Panc1 (cell line): ENCODE measurements at regions not wholly inside any gene's neighbourhood (a gene's known extent, or its start where the extent isn't known, plus 50 kb on each side); places are given as distances from the start of the nearest gene placed in this dataset.

Source experiments
- ATAC-seq: fragments of 200-7000 bp; cut with Tn5 transposase; 2 replicates; pipeline ENCODE4 v1.9.1; 2020; ENCODE audit warnings: mild to moderate bottlenecking, moderate library complexity
- BruUV-seq: library from RNA; stranded (reverse); fragments of 400-500 nt; replicated peaks from 2 replicates; lab custom pipeline; 2021; lab: Mats Ljungman, UMichigan
- CTCF ChIA-PET: fragments of 300-600 bp; sonication (Branson Sonifier 250); formaldehyde crosslinking; loops from one replicate; lab custom pipeline; 2022; ENCODE audit warnings: antibody characterized with exemption; lab: Charles Lee
- POLR2A ChIA-PET: fragments of 300-600 bp; sonication (Branson Sonifier 250); formaldehyde crosslinking; loops from one replicate; lab custom pipeline; 2022; ENCODE audit warnings: antibody characterized with exemption; lab: Charles Lee
- DNase-seq: peaks from one replicate; pipeline ENCODE4 v3.0.0-alpha.2; 2010; ENCODE audit warnings: low read depth, low spot score
- H3K27ac ChIP-seq: 2 replicates; pipeline ENCODE4 v1.5.1; 2011; ENCODE audit warnings: mild to moderate bottlenecking, low read length, inconsistent platforms
- H3K27me3 ChIP-seq: fragments of 200-500 bp; sonication (Bioruptor generic); 2 replicates; pipeline ENCODE4 v1.6.0; 2014; ENCODE audit warnings: low read length, inconsistent platforms; ENCODE audit not compliant: control insufficient read depth, insufficient read depth
- H3K36me3 ChIP-seq: fragments of 200-500 bp; sonication (Bioruptor generic); 2 replicates; pipeline ENCODE4 v1.5.1; 2014; ENCODE audit warnings: inconsistent platforms, mild to moderate bottlenecking, low read length, moderate library complexity; ENCODE audit not compliant: control insufficient read depth, insufficient read depth
- H3K4me1 ChIP-seq: 2 replicates; pipeline ENCODE4 v1.5.1; 2011; ENCODE audit warnings: inconsistent platforms, mild to moderate bottlenecking, low read length, moderate library complexity; ENCODE audit not compliant: control insufficient read depth, insufficient read depth
- H3K4me3 ChIP-seq, 2 experiments: 2 replicates each; pipeline ENCODE4 v1.5.1; 2011 to 2012; ENCODE audit warnings: low read depth in 2 of 2, low read length in 2 of 2, mild to moderate bottlenecking in 2 of 2, inconsistent platforms in 1 of 2, moderate library complexity in 1 of 2
- H3K9me3 ChIP-seq: fragments of 200-500 bp; sonication (Bioruptor generic); 2 replicates; pipeline ENCODE4 v1.5.1; 2014; ENCODE audit warnings: low read depth, mild to moderate bottlenecking, inconsistent platforms, low read length, moderate library complexity; ENCODE audit not compliant: control insufficient read depth, insufficient read depth
- CTCF ChIP-seq: fragments of 450-650 bp; IDR thresholded peaks from 2 replicates; pipeline ENCODE4 v1.5.1; 2017; ENCODE audit warnings: mild to moderate bottlenecking
- POLR2AphosphoS5 ChIP-seq: IDR thresholded peaks from 2 replicates; pipeline ENCODE4 v1.6.1; 2012; ENCODE audit warnings: mild to moderate bottlenecking, low read depth, low read length, moderate library complexity
- SIN3A ChIP-seq: IDR thresholded peaks from 2 replicates; pipeline ENCODE4 v1.6.1; 2012; ENCODE audit warnings: low read depth, mild to moderate bottlenecking, low read length, moderate library complexity, borderline replicate concordance; ENCODE audit not compliant: insufficient read depth
- TCF7L2 ChIP-seq: IDR thresholded peaks from 2 replicates; pipeline ENCODE4 v1.6.1; 2011; ENCODE audit warnings: mild to moderate bottlenecking, low read depth, low read length, inconsistent platforms
- in situ Hi-C: cut with HindIII; loops from 2 replicates; pipeline ENCODE4 v1.10.0; 2016; ENCODE audit warnings: low sequenced_read_pairs, low pct_unique_long_range_greater_than_20kb
- intact Hi-C: fragments of 100-400 bp; cut with micrococcal nuclease; formaldehyde crosslinking; loops from one replicate; pipeline ENCODE4 v1.10.0; 2022; ENCODE audit not compliant: unreplicated experiment
- TF ChIP-seq, protein P1 (sequence below), 2 experiments: IDR thresholded peaks; 2 replicates each; pipeline ENCODE4 v1.6.1; 2011 to 2012; ENCODE audit warnings: low read depth in 2 of 2, control low read depth in 1 of 2, low read length in 1 of 2, mild to moderate bottlenecking in 1 of 2, moderate library complexity in 1 of 2; ENCODE audit not compliant: insufficient read depth in 1 of 2

DNA sequence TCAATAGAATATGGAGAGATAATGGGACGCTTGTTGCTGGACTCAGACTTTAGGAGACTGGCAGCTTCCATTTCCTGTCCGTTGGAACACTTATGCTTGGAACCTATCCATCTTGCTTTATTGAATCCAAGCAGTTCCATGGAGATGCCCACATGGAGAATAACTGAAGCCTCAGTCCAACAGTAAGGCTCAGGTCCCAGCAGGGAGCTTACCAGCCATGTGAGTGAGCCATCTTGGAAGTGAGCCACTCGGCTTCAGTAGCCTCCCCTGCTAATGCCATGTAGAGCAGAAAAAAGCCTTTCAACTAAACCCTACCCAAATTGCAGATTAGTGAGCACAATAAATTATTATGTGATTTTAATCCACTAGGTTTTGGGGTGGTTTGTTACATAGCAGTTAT is 538.8 kb upstream of the STXBP6 start:
- H3K4me1 ChIP-seq, result no peaks in the 10 kb centered on the region
- in situ Hi-C loops, result no loop called here

DNA sequence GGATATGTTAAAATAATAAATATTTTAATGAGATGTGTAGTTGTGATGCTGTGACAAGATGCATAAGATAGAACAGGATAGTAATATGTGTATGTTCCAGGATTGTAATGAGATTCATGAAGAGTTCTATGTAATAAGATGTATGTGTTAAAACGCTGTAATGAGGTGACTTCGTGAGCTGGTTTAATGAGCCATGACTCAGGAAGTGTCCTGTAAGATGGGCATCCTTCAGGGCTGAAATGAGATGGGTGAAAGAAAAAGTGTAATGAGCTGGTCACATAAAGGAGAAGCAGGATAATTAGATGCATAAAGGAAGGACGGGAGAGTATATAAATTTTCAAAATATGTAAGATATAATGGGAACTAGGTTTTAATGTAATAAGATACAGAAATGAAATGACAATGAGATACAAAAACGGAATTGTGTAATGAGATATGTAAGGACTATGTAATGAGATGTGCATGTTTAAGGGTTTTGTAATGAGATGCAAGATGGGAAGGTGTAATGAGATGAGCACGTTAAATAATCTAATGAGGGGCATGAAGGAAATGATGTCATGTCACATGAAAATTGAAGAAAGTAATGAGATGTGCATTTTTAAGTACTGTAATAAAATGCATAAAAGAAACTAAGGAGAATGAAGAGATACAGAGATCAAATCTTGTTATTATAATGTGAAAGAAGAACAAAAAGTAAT is 524.8 kb upstream of the STXBP6 start:
- H3K4me1 ChIP-seq, result no peaks in the 10 kb centered on the region
- H3K27ac ChIP-seq, result no peak overlapping the region
- no peaks in the 10 kb centered on the region for H3K27me3 ChIP-seq
- no peaks in the 10 kb centered on the region for H3K9me3 ChIP-seq
- ChIA-PET POLR2A (no interaction called here), CTCF (no interaction called here)
- ATAC-seq (no peak), DNase-seq (no peak)
- no peak overlapping the region for H3K4me3 ChIP-seq
- TF ChIP-seq POLR2AphosphoS5 (no peak), CTCF (no peak), TCF7L2 (no peak), SIN3A (no peak)
- TF ChIP-seq, protein P1, sequence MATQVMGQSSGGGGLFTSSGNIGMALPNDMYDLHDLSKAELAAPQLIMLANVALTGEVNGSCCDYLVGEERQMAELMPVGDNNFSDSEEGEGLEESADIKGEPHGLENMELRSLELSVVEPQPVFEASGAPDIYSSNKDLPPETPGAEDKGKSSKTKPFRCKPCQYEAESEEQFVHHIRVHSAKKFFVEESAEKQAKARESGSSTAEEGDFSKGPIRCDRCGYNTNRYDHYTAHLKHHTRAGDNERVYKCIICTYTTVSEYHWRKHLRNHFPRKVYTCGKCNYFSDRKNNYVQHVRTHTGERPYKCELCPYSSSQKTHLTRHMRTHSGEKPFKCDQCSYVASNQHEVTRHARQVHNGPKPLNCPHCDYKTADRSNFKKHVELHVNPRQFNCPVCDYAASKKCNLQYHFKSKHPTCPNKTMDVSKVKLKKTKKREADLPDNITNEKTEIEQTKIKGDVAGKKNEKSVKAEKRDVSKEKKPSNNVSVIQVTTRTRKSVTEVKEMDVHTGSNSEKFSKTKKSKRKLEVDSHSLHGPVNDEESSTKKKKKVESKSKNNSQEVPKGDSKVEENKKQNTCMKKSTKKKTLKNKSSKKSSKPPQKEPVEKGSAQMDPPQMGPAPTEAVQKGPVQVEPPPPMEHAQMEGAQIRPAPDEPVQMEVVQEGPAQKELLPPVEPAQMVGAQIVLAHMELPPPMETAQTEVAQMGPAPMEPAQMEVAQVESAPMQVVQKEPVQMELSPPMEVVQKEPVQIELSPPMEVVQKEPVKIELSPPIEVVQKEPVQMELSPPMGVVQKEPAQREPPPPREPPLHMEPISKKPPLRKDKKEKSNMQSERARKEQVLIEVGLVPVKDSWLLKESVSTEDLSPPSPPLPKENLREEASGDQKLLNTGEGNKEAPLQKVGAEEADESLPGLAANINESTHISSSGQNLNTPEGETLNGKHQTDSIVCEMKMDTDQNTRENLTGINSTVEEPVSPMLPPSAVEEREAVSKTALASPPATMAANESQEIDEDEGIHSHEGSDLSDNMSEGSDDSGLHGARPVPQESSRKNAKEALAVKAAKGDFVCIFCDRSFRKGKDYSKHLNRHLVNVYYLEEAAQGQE (IDR thresholded peaks at IDR 0.05; ENCODE audit: insufficient read depth in 1 of 2, low read depth in 2 of 2, low read length in 1 of 2), result no peak
- intact Hi-C loops, result no loop called here
- H3K36me3 ChIP-seq, result no peaks in the 10 kb centered on the region
- BruUV-seq, result no TSS peak
- in situ Hi-C loops, result no loop called here

More for the DNA sequence above, 538.8 kb upstream of the STXBP6 start:
- ChIA-PET CTCF (no interaction called here), POLR2A (no interaction called here)
- DNase-seq (no peak), ATAC-seq (no peak)
- Histone ChIP-seq H3K36me3 (no peaks in the 10 kb centered on the region), H3K27ac (no peak overlapping the region), H3K9me3 (no peaks in the 10 kb centered on the region), H3K4me3 (no peak overlapping the region), H3K27me3 (no peaks in the 10 kb centered on the region)
- intact Hi-C loops, result no loop called here
- BruUV-seq, result no TSS peak
- no peak for TF ChIP-seq CTCF
- TF ChIP-seq, protein P1 (IDR thresholded peaks at IDR 0.05; ENCODE audit: insufficient read depth in 1 of 2, low read depth in 2 of 2, low read length in 1 of 2), result no peak
- TF ChIP-seq POLR2AphosphoS5, result no peak
- no peak for TF ChIP-seq TCF7L2
- TF ChIP-seq SIN3A, result no peak
